ENCODE measurements at regions not wholly inside any gene's neighbourhood (a gene's known extent, or its start where the extent isn't known, plus 50 kb on each side); places are given as distances from the start of the nearest gene placed in this dataset.

GRCh38 chr7:157061979-157062378 lies 51.5 kb upstream of the MNX1 start:
- H3K27me3 Mint-ChIP-seq (ENCODE audit: insufficient read depth), result peaks cover 26% of the 10 kb centered on the region
- H3K27ac Mint-ChIP-seq, result no peak overlapping the region
- no peak for DNase-seq
- no peak overlapping the region for H3K4me3 Mint-ChIP-seq
- peaks cover 9% of the 10 kb centered on the region for H3K9me3 Mint-ChIP-seq
- H3K36me3 Mint-ChIP-seq (ENCODE audit: low read depth), result no peaks in the 10 kb centered on the region
- H3K4me1 Mint-ChIP-seq (ENCODE audit: low read depth), result no peaks in the 10 kb centered on the region
- TF ChIP-seq CTCF (IDR thresholded peaks at IDR 0.05), result no peak

- Mint-ChIP-seq H3K36me3 (ENCODE audit: low read depth) (no peaks in the 10 kb centered on the region), H3K27me3 (ENCODE audit: insufficient read depth) (peaks cover 25% of the 10 kb centered on the region), H3K4me1 (ENCODE audit: low read depth) (no peaks in the 10 kb centered on the region), H3K9me3 (peaks cover 9% of the 10 kb centered on the region), H3K4me3 (no peak overlapping the region), H3K27ac (no peak overlapping the region)
- TF ChIP-seq CTCF (IDR thresholded peaks at IDR 0.05), result no peak
- no peak for DNase-seq
Measured at GRCh38 chr7:157065046-157065445, 54.6 kb upstream of the MNX1 start.

GRCh38 chr7:157072361-157072760 lies 61.9 kb upstream of the MNX1 start:
- Mint-ChIP-seq H3K27ac (no peak overlapping the region), H3K9me3 (no peaks in the 10 kb centered on the region), H3K27me3 (ENCODE audit: insufficient read depth) (peaks cover 37% of the 10 kb centered on the region), H3K4me1 (ENCODE audit: low read depth) (no peaks in the 10 kb centered on the region), H3K36me3 (ENCODE audit: low read depth) (no peaks in the 10 kb centered on the region), H3K4me3 (no peak overlapping the region)
- DNase-seq, result no peak
- TF ChIP-seq CTCF (IDR thresholded peaks at IDR 0.05), result no peak

- Mint-ChIP-seq H3K27me3 (ENCODE audit: insufficient read depth) (peaks cover 42% of the 10 kb centered on the region), H3K4me3 (no peak overlapping the region), H3K4me1 (ENCODE audit: low read depth) (no peaks in the 10 kb centered on the region; the same call in 1 of the 2 replicates), H3K9me3 (no peaks in the 10 kb centered on the region), H3K36me3 (ENCODE audit: low read depth) (no peaks in the 10 kb centered on the region), H3K27ac (no peak overlapping the region)
- DNase-seq, result no peak
- no peak for TF ChIP-seq CTCF (IDR thresholded peaks at IDR 0.05)
Measured at GRCh38 chr7:157073335-157073734, 62.9 kb upstream of the MNX1 start.

- Mint-ChIP-seq H3K4me3 (no peak overlapping the region), H3K9me3 (no peaks in the 10 kb centered on the region), H3K27ac (no peak overlapping the region), H3K4me1 (ENCODE audit: low read depth) (peaks cover under 1% of the 10 kb centered on the region), H3K36me3 (ENCODE audit: low read depth) (no peaks in the 10 kb centered on the region), H3K27me3 (ENCODE audit: insufficient read depth) (peaks cover 40% of the 10 kb centered on the region)
- no peak for TF ChIP-seq CTCF (IDR thresholded peaks at IDR 0.05)
- no peak for DNase-seq
Measured at GRCh38 chr7:157073949-157074624, 63.6 kb upstream of the MNX1 start.
